ENCODE measurements at regions not wholly inside any gene's neighbourhood (a gene's known extent, or its start where the extent isn't known, plus 50 kb on each side); places are given as distances from the start of the nearest gene placed in this dataset.

GRCh38 chr14:76641541-76641940, 119.7 kb upstream of the VASH1 start:
- DNase-seq (no peak), ATAC-seq (peak in 3 of 8 donors; percentile 12 to 21 (median 15))
- intact Hi-C loops (cut with DNase I): loop anchor here in 5 of 10 donors (5.0 to 10.0 kb wide), 5 partner anchors 129 to 589 kb away; no protein-coding TSS in a partner anchor
- Histone ChIP-seq H3K4me1 (peaks cover 0 to 7% (median 0%) of the 10 kb centered on the region in 9 donors), H3K27me3 (no peaks in the 10 kb centered on the region), H3K9me3 (peaks cover 0 to 5% (median 0%) of the 10 kb centered on the region in 11 donors), H3K4me3 (no peak overlapping the region), H3K27ac (no peak overlapping the region), H3K36me3 (no peaks in the 10 kb centered on the region)
- WGBS, 2 donors: 68 to 72% methylated on average over 4 of the region's 4 CpGs
- TF ChIP-seq CTCF (IDR thresholded peaks at IDR 0.05): no peak

- DNase-seq (no peak), ATAC-seq (no peak)
- H3K36me3 ChIP-seq: no peaks in the 10 kb centered on the region
- WGBS, 2 donors: 61 to 69% methylated on average over 6 of the region's 6 CpGs
- no peaks in the 10 kb centered on the region for H3K27me3 ChIP-seq
- TF ChIP-seq CTCF (IDR thresholded peaks at IDR 0.05): no peak
- H3K9me3 ChIP-seq: no peaks in the 10 kb centered on the region
- peaks cover 0 to 7% (median 0%) of the 10 kb centered on the region in 9 donors for H3K4me1 ChIP-seq
- H3K27ac ChIP-seq: no peak overlapping the region
- intact Hi-C loops (cut with DNase I): loop anchor here in 7 of 10 donors (2.0 to 10.0 kb wide), 7 partner anchors 132 to 593 kb away; no protein-coding TSS in a partner anchor
- no peak overlapping the region for H3K4me3 ChIP-seq
Observed at GRCh38 chr14:76643887-76644286, 117.4 kb upstream of the VASH1 start.

- H3K36me3 ChIP-seq: no peaks in the 10 kb centered on the region
- intact Hi-C loops (cut with DNase I): loop anchor here (2.0 to 10.0 kb wide), 8 partner anchors 133 to 594 kb away; no protein-coding TSS in a partner anchor
- ATAC-seq: peak in 5 of 8 donors; percentile 45 to 71 (median 63)
- DNase-seq: peak in 1 of 2 donors; percentile 19
- 19 to 29% methylated on average over 13 of the region's 13 CpGs for WGBS, 2 donors
- no peak overlapping the region for H3K27ac ChIP-seq
- H3K9me3 ChIP-seq: no peaks in the 10 kb centered on the region
- no peak overlapping the region for H3K4me3 ChIP-seq
- peak; percentile 17 to 69 (median 56) for TF ChIP-seq CTCF (IDR thresholded peaks at IDR 0.05)
- H3K27me3 ChIP-seq: no peaks in the 10 kb centered on the region
- peaks cover 0 to 7% (median 0%) of the 10 kb centered on the region in 9 donors for H3K4me1 ChIP-seq
Observed at GRCh38 chr14:76644855-76645518, 116.3 kb upstream of the VASH1 start.

GRCh38 chr14:76647697-76648298, 113.5 kb upstream of the VASH1 start:
- Histone ChIP-seq H3K4me1 (peaks cover 0 to 4% (median 0%) of the 10 kb centered on the region in 9 donors), H3K27ac (no peak overlapping the region), H3K27me3 (no peaks in the 10 kb centered on the region), H3K36me3 (no peaks in the 10 kb centered on the region), H3K4me3 (no peak overlapping the region), H3K9me3 (no peaks in the 10 kb centered on the region)
- peak in 5 of 8 donors; percentile 38 to 77 (median 54) for ATAC-seq
- no peak for DNase-seq
- intact Hi-C loops (cut with DNase I): loop anchor here (1.0 to 10.0 kb wide), 7 partner anchors 190 to 595 kb away; no protein-coding TSS in a partner anchor
- TF ChIP-seq CTCF (IDR thresholded peaks at IDR 0.05): peak; percentile 54 to 90 (median 82)
- 84 to 85% methylated on average over 7 of the region's 7 CpGs for WGBS, 2 donors
